Esophagus mucosa (tissue), 1 donor: ENCODE measurements at regions not wholly inside any gene's neighbourhood (a gene's known extent, or its start where the extent isn't known, plus 50 kb on each side); places are given as distances from the start of the nearest gene placed in this dataset.
"Not testable (repeated sequence)": the region's sequence is repeated elsewhere in the genome, so short reads cannot be mapped to it uniquely, and the experiment has no call there.

Experiments
- ATAC-seq: fragments of 200-7000 bp; cut with Tn5 transposase; one replicate; pipeline ENCODE4 v1.9.1; 2020
- donor health status: DM: yes; HTN: yes; CAD: no.

DNA sequence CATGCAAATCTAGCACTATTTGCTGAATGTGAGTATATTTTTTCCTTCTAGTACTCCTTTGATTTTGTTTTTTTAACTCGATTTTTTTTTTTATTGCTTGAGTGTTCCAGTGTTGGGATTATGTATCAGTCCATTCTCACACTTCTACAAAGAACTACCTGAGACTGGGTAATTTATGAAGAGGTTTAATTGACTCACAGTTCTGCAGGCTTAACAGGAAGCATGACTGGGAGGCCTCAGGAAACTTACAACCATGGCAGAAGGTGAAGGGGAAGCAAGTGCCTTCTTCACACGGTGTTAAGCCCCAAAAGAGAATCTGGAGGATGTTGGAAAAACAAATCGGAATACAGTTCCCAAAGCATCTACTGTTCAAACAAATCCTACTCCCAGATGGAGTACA, 69.1 kb downstream of the ZNF518B start:
- ATAC-seq = not testable (repeated sequence)

DNA sequence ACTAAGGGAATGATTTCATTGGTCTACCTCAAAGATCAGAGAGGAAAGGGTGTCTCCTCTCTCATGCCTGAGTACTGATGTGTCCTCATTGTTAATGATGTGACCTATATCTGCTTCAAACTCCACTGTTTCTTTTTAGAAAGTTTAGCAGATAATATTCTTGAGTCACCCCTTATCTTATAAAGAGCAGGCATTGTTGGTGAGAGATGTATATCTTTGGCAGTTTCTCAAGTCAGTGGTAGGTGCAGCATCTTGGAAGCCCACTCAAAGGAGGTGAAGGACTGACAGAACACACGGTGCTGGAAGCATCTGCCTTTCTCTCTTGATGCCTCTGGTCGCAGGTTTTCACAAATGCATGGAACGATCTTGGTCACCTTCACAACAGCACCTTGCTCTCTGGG, 71.2 kb downstream of the ZNF518B start:
- ATAC-seq = no peak

DNA sequence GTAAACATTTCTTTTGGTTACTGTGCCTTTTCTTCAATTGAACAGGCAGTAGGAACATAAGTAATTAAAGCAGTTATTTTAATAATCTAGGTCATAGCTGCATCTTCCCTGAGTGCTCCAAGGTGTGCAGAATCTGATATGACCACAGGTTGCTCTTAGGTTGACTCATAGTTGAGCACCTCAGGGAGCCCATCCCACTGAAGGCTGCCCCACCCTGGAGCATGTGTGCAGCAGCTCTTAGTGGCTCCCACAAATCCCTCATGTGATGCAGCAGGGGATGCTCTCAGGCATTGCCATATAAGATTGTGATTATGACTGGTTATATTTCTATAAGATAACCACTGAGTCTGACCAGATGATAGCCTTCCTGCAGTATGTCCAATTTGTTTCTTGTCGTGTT, 72.3 kb downstream of the ZNF518B start:
- peak; percentile 58 for ATAC-seq

DNA sequence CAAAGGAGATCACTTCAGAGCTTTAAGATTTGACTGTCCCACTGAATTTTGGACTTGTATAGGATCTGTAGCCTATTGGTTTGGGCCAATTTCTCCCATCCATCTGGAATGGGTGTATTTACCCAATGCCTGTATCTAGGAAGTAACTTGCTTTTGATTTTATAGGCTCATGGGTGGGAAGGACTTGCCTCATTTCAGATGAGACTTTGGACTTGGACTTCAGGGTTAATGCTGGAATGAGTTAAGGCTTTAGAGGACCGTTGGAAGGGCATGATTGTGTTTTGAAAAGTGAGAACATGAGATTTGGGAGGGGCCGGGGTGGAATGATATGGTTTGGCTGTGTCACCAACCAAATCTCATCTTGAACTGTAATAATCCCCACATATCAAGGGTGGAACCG, 73.8 kb downstream of the ZNF518B start:
- no peak for ATAC-seq

DNA sequence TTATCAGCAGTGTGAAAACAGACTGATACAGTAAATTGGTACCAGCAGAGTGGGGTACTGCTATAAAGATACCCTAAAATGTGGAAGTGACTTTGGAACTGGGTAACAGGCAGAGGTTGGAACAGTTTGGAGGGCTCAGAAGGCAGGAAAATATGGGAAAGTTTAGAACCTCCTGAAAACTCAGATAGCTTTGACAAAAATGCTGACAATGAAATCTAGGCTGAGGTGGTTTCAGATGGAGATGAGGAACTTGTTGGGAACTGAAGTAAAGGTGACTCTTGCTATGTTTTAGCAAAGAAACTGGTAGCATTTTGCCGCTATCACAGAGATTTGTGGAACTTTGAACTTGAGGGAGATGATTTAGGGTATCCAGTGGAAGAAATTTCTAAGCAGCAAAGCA, 75.1 kb downstream of the ZNF518B start:
- ATAC-seq = not testable (repeated sequence)

DNA sequence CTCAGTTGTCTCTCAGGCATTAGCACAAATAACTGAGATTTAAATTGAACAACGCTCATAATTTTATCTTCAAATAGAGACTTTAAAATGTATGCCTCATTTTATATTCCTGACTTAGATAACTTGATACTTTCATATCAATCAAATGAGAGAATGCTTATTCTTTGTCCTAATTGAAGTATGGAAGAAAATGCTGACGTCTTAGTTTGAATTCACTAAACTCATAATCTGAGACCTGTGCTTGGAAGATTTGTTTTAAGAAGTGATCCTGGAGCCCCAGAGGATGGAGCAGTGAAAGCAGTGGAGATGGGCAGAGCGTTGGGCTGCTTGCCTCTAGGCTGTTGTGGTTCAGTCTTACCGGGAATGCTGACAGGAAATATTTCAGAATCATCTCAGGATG, 76.1 kb downstream of the ZNF518B start:
- ATAC-seq = no peak

DNA sequence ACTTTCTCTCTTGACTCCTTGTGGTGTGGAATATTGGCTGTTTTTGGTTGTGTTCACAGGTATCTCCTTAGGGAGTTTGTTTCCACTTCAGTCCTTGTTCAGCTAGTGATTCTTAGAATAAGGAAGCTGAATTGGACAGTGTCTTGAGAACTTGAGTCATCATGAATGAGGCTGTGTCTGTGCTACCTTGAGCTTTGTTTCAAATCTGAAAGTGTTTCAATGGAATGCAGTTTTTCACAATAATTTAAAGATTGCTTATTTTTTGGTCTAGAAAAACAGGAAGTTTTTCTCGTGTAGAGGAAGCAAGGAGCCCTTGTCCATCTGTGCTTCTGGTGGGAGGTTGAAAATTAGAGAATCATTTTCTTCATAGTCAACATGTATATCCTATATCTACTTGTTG, 76.5 kb downstream of the ZNF518B start:
- no peak for ATAC-seq

DNA sequence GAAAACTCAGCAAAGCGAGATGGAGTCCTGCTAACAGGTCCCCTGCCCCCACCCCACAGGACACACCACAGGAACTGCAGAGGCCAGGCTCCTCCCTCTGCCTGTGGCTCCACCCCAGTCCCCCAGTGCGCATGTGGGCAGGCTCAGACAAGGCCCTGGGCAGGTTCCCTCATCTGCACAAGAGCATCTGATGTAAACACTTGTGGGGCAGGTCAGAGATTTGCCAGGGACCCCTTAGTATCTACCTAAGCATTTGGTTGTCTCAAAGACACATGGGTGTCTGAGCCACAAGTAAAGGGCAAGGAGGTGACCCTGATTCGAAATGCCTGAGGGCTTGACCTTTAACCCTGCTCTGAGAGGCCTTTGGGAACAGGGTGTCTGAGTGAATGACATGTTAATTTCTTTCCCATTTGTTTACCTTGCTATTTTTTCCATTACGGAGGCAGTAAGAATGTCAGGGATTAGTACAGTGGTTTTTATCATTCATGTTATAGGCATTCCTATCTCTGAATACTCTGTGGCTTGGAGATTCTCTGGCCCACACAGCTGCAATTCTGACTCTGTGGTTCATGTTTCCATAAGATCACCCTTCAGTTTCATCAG, 85.3 kb downstream of the ZNF518B start:
- ATAC-seq = no peak

DNA sequence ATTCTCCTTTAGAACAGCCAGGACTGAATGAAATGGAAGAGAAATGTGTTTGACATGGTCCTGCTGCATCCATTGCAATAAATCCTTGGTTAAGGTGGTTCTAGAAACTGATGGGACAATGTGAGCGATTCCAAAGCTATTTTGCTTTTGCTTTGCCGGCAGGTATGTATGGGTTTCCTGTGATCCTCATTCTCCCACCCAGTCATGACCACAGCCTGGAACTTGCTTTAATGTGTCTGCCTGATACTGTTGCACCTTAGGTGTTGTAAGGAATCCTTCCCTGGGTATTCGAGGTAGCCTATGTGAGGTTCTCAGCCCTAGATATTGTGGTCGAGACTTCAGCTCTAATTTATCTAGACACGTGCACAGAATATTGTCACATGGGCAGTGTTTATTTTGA, 86.1 kb downstream of the ZNF518B start:
- no peak for ATAC-seq

DNA sequence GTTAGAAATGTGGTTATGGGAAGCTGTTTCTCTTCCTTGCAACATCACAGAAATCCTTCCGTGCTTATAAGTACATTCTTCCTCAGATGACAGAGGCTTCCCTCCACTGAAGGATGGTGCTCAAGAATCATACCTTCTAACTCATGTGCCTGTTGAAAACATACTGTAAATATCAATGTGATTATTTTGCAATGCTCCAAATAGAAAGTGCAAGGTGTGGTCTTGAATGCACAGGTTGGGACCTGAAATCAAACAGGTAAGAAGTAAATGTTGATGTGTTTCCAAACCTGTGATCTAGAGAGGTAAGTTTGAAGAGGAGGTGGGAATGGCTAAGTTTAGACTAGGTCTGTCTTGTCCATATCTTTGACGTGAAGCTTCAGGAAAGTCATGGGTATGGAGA, 87.7 kb downstream of the ZNF518B start:
- ATAC-seq = peak; percentile 50

DNA sequence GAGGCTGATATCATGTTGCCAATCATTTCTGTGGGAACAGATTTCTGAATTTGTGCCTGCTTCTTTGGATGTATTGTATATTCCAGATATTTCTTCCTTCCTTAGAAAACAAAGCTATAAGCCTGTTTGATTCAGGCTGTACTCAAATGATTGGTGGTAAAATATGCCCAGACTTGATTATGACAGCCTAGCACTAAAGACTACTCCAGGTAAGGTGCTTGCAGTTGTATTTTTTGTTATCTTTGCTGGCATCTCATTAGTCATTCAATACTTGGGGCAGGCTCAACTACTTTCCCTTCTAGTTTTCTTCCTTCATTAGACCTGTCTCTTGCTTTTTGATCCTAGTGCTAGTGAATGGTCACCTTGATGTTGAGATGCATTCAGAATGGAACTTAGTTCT, 90.6 kb downstream of the ZNF518B start:
- peak; percentile 55 for ATAC-seq

DNA sequence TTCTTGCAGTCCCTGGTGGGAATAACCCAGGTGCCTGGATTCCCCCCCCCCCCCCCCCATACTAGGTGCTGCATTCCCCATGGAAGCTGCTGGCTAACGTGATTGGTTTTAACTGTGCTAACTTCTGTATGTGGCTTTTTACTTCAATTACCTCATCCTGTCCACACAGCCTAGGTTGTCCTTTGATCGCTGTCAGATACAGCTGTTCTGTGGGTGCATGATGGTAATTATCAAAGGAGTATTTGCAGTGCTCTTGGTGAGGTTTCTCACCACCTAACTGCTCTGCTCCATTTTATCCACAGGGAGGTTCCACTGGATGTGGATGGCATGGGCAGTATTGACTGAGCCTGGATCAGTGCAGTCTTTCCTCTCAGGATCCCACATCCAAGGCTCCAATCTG, 93.0 kb downstream of the ZNF518B start:
- no peak for ATAC-seq

DNA sequence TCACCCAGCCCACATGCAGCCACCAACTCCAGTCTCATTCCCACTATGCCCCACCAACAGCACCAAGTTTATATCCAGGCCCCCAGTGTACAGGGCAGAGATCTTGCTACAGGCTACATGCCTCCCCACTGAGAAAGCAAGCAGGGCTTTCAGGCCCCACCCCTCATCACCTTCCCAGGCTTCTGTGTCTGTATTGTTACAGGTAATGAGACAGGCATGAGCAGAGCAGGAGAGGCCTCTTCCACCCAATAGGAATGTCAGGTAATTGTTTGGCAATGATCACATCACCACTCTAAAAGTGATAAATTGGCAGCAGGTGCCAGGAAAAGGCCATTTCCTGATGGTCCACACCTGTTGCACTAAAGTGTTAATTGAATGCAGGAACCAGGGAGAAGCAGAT, 102.5 kb downstream of the ZNF518B start:
- ATAC-seq = no peak

DNA sequence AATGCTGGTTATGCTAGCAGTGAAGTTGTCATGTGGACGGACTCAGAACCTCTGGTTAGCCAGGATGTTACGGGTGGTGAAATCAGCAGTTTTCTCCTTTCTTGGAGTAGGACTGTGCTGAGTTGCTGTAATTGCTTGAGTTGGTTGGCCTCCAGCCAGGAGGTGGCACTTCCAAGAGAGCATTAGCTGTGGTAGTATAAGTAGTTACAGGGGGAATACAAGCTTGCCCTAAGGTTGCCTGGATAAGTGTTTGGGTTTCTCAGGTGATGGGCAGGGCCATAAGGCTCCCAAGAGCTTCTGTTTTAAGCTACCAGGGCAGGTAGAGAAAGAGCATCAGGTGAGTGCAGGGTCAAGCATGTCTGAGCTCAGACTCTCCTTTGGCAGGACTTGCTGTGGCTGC, 103.0 kb downstream of the ZNF518B start:
- ATAC-seq = no peak

DNA sequence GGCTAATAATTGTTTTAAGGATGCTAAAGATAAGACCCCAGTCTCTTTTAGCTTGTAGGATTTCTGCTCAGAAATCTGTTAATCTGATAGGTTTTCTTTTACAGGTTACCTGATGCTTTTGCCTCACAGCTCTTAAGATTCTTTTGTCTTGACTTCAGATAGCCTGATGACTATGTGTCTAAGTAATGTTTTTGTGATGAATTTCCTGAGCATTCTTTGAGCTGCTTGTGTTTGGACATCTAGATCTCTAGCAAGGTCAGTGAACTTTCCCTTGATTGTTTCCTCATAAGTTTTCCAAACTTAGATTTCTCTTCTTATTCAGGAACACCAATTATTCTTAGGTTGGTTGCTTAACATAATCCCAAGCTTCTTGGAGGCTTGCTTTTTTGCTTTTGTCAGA, 104.1 kb downstream of the ZNF518B start:
- ATAC-seq = no peak

DNA sequence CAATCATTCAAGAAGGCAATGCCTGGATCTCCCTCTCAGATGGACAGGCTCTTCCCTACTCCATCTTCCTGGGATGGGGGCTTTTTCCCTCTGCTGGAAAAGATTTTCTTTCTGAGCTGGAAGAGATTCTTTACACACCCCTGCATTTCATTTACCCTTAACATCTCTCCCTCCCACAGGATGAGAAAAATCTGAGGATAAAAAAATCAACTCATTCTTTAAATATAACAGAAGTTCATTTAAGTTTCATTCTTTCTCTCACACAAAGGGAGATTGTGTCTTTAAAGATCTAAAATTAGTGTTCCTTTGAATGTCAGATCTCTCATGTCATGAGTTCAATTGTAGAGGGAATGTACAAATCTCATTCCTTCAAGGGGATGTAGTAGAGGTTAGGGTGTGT, 109.0 kb downstream of the ZNF518B start:
- no peak for ATAC-seq

DNA sequence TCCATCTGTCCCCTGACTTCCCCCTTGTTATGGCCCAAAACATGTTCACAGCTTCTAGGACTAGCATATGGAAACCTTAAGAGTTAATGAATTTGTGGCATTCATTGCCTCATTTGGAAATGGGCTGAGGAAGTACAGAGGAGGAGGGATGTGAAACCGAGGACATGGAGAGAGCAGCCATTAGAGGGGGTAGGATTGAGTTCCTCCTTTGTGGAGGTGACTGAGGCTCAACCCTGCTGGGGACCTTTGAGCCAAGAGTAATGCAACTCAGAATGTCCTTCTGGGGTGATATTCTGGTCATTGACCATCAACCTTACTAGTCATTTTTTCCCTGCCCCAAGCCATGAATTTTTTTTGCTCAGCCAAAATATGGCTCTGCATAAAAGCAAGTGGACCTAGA, 109.4 kb downstream of the ZNF518B start:
- no peak for ATAC-seq

DNA sequence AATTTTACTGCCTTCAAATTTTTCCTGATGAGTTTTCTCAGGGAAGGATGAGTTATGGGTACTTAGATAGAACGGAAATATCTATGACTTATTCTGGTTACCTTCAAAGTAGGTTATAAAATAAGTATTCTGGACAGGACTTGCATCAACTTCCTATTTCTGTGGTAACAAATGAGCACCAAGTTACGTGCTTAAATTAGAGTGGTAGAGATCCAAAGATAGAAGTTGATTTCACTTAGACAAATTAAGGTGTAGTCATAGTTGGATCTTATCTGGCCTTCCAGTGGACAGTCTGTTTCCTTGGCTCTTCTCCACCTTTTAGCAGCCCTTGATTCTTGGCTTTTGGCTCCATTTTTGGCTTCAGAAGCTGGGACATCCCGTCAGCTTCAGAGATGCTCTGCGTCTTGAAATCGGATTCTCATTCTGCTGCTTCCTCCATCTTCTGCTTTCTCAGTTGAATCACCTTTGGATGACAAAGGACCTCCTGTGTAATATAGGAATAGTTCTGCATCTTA, 109.9 kb downstream of the ZNF518B start:
- ATAC-seq = no peak

DNA sequence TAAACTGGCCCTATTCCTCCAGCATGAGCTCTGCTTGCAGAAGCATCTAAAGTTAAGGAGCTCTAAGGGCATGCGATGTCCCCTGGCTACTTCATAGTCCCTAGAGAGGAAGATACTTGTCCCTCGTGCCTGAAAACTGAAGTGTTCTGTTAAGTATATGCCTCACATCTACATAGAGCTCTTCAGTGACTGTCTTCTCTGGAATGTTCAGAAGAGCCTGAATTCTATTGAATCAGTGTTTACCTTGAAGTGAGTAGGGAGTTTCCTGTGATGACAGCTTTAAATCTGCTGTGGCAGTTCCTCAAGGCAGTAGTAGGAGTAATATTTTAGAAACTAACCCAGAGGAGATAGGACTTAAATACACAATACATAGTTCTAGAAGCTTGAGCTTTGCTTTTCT, 111.2 kb downstream of the ZNF518B start:
- peak; percentile 87 for ATAC-seq

DNA sequence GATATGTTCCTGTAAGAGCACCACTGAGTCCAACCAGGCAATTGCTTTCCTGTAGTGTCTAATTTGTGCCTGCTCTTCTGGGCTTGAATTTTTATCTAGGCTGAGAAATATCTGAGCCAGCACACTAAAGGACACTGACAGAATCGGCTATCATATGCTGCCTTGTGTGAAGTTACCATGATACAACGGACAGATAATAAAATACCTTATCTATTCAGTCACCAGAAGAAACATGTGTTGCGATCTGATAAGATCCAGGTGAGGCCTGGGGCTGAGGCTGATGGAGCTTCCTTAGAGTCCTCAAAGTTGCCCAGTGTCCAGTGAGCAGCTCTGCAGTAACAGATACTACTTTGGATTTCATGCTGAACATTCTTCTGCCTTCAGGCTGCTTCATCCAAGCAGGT, 111.8 kb downstream of the ZNF518B start:
- no peak for ATAC-seq

DNA sequence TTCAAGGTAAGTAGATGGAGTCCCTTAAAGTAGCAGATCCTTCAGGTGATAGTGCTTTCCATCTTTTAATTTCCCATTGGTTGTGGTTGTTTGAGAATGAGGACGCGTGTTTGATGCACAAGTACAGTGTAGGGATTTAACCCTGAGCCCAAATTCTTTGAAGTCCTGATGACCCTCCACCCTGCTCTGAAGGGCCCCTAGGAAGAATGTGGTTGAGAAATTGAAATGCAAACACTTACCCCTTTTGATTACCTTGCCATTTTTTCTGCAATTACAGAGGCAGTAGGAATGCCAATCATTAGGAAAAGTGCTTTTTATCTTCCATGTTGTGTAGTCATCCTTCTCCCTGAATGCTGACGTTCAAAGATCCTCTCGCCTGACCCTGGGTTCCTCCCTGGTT, 112.4 kb downstream of the ZNF518B start:
- ATAC-seq = no peak

DNA sequence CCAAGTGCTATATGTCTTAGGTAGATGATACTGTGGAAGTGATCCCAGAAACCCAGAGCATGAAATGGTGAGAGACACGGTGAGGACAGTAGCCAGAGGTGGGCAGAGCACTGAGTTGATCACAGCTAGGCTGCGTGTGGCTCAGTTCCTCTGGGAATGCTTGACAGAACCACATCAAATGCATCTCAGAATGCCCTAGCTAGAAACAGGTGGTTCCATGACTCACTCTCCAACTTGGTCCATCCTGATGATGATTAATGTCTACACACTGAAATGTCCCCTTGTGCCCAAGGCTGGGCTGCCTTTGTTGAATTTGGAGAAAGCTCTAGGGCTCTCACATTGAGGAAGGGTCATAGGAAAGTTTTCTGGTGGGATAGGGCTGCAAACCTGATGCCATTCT, 113.6 kb downstream of the ZNF518B start:
- no peak for ATAC-seq

DNA sequence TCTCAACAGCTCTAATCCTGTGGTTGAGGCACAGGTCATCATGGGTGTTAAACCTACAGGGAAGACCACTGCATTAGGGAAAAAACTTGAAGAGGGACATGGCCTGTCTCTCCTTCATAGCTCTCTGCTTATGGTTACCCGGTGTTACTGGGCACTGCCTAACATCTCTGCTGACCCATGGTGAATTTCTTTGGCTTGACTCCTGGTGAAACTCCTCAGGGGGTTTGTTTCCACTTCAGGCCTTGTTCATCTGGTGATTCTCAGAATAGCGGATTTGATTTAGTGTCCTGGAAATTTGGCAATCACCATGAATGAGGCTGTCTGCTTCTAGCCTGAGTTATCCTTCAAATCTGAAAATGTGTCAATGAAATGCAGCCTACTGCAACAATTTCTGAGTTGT, 114.4 kb downstream of the ZNF518B start:
- ATAC-seq = no peak

DNA sequence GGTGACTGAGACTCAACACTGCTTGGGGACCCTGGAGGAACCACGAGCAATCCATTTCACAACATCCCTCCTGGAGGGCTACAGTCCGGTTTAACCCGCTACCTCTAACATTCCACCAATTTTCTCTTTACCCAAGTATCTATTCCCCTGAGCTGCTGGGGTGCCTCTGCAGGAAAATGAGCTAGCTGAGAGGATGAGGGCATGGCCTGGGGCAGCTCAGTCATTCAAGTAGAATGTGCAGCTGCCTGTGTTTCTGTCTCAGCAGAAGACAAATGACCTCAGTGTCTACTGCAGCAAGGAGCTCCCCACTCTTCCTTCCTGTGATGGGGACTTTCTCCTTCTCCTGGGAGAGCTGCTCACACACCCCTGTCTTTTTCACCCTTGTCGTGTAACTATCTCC, 120.8 kb downstream of the ZNF518B start:
- peak; percentile 44 for ATAC-seq

DNA sequence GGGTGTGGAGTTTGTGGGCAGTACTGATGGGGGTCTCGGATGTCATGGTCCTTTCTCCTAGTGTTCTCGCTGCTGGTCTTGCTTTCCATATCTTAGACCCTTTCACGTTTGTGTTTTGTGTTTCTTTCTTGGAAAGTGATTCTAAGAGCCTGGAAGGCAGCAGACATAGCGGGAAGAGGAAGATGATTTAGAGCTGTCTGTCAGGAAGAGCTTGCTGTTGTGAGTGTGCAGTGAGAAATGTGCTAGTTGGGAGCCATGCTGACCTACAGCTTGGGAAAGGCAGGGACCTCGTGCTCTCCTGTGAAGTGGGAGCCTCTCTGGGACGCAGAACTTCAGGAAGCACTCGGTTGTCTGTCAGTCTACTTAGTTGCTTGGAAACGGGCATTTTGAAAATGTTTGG, 122.2 kb downstream of the ZNF518B start:
- no peak for ATAC-seq
